GM21447 (cell line): ENCODE measurements at regions not wholly inside any gene's neighbourhood (a gene's known extent, or its start where the extent isn't known, plus 50 kb on each side); places are given as distances from the start of the nearest gene placed in this dataset.
"Not testable (repeated sequence)": the region's sequence is repeated elsewhere in the genome, so short reads cannot be mapped to it uniquely, and the experiment has no call there.

ENCODE experiments used
- ATAC-seq: cut with Tn5 transposase; IDR thresholded peaks from one replicate; pipeline ENCODE4 v1.9.1; 2021; ENCODE audit not compliant: unreplicated experiment

GRCh38 chr16:88200154-88200895, 182.4 kb upstream of the ZNF469 start:
- not testable (repeated sequence) for ATAC-seq

- ATAC-seq = no peak
Observed at GRCh38 chr16:88200896-88201185, 181.9 kb upstream of the ZNF469 start.

GRCh38 chr16:88201611-88202010, 181.1 kb upstream of the ZNF469 start:
- not testable (repeated sequence) for ATAC-seq

- no peak for ATAC-seq
Observed at GRCh38 chr16:88202207-88202745, 180.5 kb upstream of the ZNF469 start.

- ATAC-seq = not testable (repeated sequence)
Observed at GRCh38 chr16:88202856-88203681, 179.7 kb upstream of the ZNF469 start.

- not testable (repeated sequence) for ATAC-seq
Observed at GRCh38 chr16:88204131-88205110, 178.3 kb upstream of the ZNF469 start.

GRCh38 chr16:88205482-88205881, 177.3 kb upstream of the ZNF469 start:
- not testable (repeated sequence) for ATAC-seq

- ATAC-seq = not testable (repeated sequence)
Observed at GRCh38 chr16:88206006-88206405, 176.8 kb upstream of the ZNF469 start.

GRCh38 chr16:88206516-88206915, 176.2 kb upstream of the ZNF469 start:
- not testable (repeated sequence) for ATAC-seq

GRCh38 chr16:88208112-88208511, 174.6 kb upstream of the ZNF469 start:
- ATAC-seq = no peak

- not testable (repeated sequence) for ATAC-seq
Observed at GRCh38 chr16:88208776-88209175, 174.0 kb upstream of the ZNF469 start.

- not testable (repeated sequence) for ATAC-seq
Observed at GRCh38 chr16:88209579-88209978, 173.2 kb upstream of the ZNF469 start.

- ATAC-seq = not testable (repeated sequence)
Observed at GRCh38 chr16:88213937-88214336, 168.8 kb upstream of the ZNF469 start.

- ATAC-seq = not testable (repeated sequence)
Observed at GRCh38 chr16:88221001-88221761, 161.6 kb upstream of the ZNF469 start.

GRCh38 chr16:88223696-88224095, 159.1 kb upstream of the ZNF469 start:
- not testable (repeated sequence) for ATAC-seq

GRCh38 chr16:88224131-88224898, 158.4 kb upstream of the ZNF469 start:
- not testable (repeated sequence) for ATAC-seq

- ATAC-seq = not testable (repeated sequence)
Observed at GRCh38 chr16:88225640-88226230, 157.0 kb upstream of the ZNF469 start.

GRCh38 chr16:88226302-88226701, 156.5 kb upstream of the ZNF469 start:
- not testable (repeated sequence) for ATAC-seq
